ENCODE measurements at regions not wholly inside any gene's neighbourhood (a gene's known extent, or its start where the extent isn't known, plus 50 kb on each side); places are given as distances from the start of the nearest gene placed in this dataset.

GRCh38 chr1:118717893-118718292 lies 270.2 kb downstream of the TBX15 start:
- peaks cover 3% of the 10 kb centered on the region; the same call in 1 of the 3 replicates for H3K36me3 Mint-ChIP-seq (ENCODE audit: low read depth)
- DNase-seq (ENCODE audit: low spot score), result no peak
- H3K9me3 Mint-ChIP-seq, result peaks cover 3% of the 10 kb centered on the region; the same call in 2 of the 3 replicates
- Histone ChIP-seq H2AFZ (no peak overlapping the region), H3K4me3 (no peak overlapping the region), H3K4me1 (ENCODE audit: insufficient read depth) (no peaks in the 10 kb centered on the region), H3K36me3 (ENCODE audit: insufficient read depth) (no peaks in the 10 kb centered on the region), H3K9me2 (ENCODE audit: insufficient read depth) (no peaks in the 10 kb centered on the region), H3K4me2 (no peak overlapping the region), H3F3A (replicated peaks; ENCODE audit: low read depth) (no peaks in the 10 kb centered on the region), H3K79me2 (replicated peaks; ENCODE audit: insufficient read depth) (no peaks in the 10 kb centered on the region), H3K27ac (ENCODE audit: low read depth) (no peak overlapping the region), H3K27me3 (ENCODE audit: insufficient read depth) (no peaks in the 10 kb centered on the region), H4K20me1 (replicated peaks; ENCODE audit: insufficient read depth) (no peaks in the 10 kb centered on the region)
- no peak for TF ChIP-seq EZH2 (IDR thresholded peaks at IDR 0.05; ENCODE audit: low read depth, unreplicated experiment)
- no peak for TF ChIP-seq ZNF331 (CRISPR knock-in tag; IDR thresholded peaks at IDR 0.05; ENCODE audit: low read depth)
- no peak for TF ChIP-seq ZNF114 (CRISPR knock-in tag; IDR thresholded peaks at IDR 0.05)
- TF ChIP-seq STAT1 (IDR thresholded peaks at IDR 0.05; ENCODE audit: unreplicated experiment), result no peak
- no peak for TF ChIP-seq EZH2phosphoT487 (IDR thresholded peaks at IDR 0.05; ENCODE audit: unreplicated experiment)
- TF ChIP-seq POLR2AphosphoS5 (IDR thresholded peaks at IDR 0.05; ENCODE audit: low read depth), result no peak
- TF ChIP-seq ZNF462 (CRISPR knock-in tag; IDR thresholded peaks at IDR 0.05), result no peak
- no peak for TF ChIP-seq ETS1 (IDR thresholded peaks at IDR 0.05)
- no peak for TF ChIP-seq CREB1 (CRISPR knock-in tag; IDR thresholded peaks at IDR 0.05; ENCODE audit: low read depth)
- TF ChIP-seq REST (IDR thresholded peaks at IDR 0.05; ENCODE audit: unreplicated experiment), result no peak
- no peak for TF ChIP-seq NANOG (IDR thresholded peaks at IDR 0.05; ENCODE audit: borderline replicate concordance)
- TF ChIP-seq JUNB (IDR thresholded peaks at IDR 0.05; ENCODE audit: unreplicated experiment), result no peak
- TF ChIP-seq CTCF (conservative IDR thresholded peaks at IDR 0.05; ENCODE audit: low read depth in 2 of 2), result no peak
- no peaks in the 10 kb centered on the region for H3K27me3 Mint-ChIP-seq (ENCODE audit: insufficient read depth, low read depth, poor library complexity)
- no peak overlapping the region for H3K4me3 Mint-ChIP-seq
- no peak for ATAC-seq
- no peak overlapping the region for H3K27ac Mint-ChIP-seq
- no peaks in the 10 kb centered on the region for H3K4me1 Mint-ChIP-seq
